GM18505 (cell line): ENCODE measurements at regions not wholly inside any gene's neighbourhood (a gene's known extent, or its start where the extent isn't known, plus 50 kb on each side); places are given as distances from the start of the nearest gene placed in this dataset.

ENCODE experiments used
- ATAC-seq: cut with Tn5 transposase; IDR thresholded peaks from one replicate; pipeline ENCODE4 v1.9.1; 2021; ENCODE audit not compliant: unreplicated experiment
- POLR2A ChIP-seq: IDR thresholded peaks from 4 replicates; pipeline ENCODE4 v1.6.1; 2011; ENCODE audit warnings: borderline replicate concordance; ENCODE audit not compliant: insufficient read depth, insufficient read length; ENCODE audit errors: extremely low read depth

DNA sequence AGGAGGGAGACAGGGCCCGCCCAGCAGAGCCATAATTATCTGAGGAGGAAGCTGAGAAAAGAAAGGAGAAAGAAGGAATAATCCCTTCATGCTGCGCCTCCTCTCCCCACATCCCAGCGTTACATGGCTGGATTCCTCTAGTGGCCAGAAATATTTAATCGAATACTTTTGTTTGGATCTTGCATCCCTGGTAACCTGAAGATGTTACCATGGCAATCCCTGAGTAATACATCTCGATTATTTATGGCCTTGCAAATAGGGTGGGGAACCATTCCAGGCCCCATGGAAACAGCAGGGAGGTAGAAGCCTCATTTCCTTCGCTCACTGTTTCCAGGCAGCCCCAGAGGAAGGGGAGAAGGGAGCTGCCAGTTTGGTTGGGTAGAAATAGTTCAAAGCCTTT, 357.7 kb downstream of the BUD13 start:
- ATAC-seq, result no peak
- TF ChIP-seq POLR2A, result no peak

DNA sequence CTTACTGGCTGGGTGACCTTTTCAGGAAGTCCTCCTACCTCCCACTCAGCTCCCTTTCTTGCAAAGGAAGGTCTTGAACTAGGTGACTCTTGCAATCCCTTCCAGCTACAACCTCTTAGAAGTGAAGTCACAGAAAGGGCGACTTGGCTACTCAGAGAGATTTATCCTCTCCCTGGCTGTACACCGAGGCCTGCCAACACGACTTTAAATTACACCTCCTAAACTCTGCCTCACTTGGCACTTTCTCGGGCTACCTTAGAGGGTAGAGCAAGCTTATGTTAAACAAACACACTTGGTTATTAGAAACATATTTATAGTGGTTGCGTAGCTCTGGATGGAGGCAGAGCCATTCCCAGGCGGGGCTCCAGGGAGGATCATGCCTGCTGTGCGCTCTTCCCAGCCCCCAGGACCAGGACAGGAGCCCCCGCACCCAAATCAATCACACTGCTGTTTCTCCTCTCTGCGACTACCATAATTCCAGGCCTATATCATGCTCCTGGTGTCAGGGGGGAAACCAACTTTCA, 358.4 kb downstream of the BUD13 start:
- ATAC-seq, result no peak
- TF ChIP-seq POLR2A, result no peak

DNA sequence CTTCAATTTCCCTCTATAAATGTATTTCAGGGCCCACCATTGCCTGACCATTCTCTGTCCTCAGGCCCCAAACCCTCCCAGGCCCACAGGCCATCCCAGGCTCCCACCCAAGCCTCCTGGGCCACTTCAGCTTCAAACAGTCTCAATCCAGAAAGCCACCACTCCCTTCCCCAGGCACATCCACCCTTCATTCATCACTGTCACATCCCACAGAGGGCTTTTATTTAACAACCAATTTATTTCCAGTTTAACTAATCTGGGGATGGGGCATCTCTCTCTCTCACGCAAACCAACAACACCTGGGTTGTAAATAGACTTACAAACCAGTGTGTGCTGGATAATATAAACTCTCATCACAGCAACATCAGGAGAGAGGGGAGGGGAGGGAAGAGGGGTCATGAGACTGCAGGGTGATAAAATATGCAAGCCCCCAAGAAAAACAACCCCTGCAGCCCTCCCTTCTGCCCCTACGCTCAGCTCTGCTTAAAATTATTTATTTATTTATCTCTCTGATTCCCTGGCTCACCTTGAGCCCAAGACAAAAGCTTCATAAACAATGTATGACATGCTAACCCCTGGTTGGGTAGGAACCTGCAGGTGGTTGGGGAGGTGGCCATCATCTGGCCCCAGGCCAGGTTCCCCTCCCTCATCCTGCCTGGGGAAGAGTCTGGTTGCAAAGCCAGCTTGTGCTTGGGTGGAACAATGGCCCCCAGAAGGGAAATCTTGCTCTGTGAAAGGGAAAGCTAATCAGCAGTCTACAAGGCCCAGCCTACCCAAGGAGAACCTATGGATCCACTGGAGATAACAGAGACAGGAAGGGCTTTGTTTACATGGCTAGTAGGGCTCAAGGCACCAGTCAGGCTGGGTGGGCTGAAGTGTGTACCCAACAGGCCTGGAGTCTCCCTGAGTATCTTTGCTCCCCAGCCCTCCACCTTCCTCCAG, 359.2 kb downstream of the BUD13 start:
- ATAC-seq, result no peak
- TF ChIP-seq POLR2A, result no peak

DNA sequence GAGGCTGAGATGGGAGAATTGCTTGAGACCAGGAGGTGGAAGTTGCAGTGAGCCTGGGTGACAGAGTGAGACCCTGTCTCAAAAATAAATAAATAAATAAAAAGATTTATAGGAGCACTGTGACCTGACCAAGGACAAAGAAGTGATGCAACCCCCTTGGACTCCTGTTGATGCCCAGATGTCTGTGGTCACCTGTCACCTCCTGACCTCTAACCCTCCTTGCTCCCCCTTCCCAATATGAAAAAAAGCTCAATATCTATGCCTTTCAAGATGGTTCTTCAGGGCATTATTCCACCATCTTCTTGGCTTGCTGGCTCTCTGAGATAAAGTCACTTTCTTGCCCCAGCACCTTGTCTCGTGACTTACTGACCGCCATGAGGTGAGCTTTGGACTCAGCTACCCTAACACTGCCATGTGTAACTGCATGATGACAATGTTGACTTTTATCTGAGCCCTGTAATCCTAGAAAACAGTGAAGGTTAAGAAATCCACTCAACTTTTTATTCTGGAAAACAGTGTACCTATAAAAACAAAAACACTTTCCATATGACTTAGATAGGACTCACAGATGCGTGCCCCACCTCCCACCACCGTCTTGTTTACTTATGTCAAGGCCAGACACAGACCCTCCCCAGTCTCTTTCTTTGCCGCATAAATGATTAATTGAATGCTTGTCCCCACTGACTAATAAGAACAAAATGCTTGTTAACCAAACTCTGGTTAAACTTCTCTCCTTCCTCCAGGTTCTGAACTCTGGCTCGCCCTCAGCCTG, 360.5 kb downstream of the BUD13 start:
- no peak for ATAC-seq

GRCh38 chr11:116409238-116409637, 363.5 kb downstream of the BUD13 start:
- no peak for TF ChIP-seq POLR2A
- no peak for ATAC-seq

More for the DNA sequence above, 360.5 kb downstream of the BUD13 start:
- no peak for TF ChIP-seq POLR2A

DNA sequence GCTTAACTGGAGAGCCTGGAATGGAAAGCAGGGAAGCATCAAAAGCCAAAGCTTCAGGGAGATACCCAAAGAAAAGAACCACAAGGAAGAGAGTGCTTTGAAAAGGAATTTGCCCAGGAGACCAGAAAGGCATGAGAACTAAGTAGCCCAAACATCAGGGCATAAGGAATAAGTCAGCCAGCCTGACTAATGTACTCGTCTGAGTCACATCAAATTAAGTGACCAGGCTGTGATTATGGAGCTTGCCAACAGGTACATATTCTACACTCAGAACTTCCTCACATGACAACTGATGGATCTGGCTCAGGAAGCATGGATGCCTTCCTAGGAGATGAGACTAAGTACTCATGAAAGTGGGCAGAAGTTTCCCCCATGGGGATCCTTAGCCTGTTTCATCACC, 366.7 kb downstream of the BUD13 start:
- ATAC-seq, result no peak

DNA sequence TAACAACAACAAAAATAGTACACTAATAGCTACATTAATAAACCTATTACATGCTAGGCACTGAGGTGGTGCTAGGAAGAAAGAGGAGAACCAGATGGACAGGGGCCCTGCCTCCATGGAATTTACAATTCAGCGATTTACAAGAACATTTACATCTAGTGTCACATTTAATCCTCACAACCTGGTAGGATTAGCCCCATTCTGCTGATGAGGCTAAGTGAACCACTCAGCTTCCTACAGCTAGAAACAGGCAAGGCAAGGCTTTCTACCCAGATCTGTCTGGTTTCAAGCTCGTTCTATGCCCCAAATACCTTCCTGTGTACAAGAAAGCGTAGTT, 368.4 kb downstream of the BUD13 start:
- TF ChIP-seq POLR2A, result no peak
- no peak for ATAC-seq

More for the DNA sequence above, 366.7 kb downstream of the BUD13 start:
- TF ChIP-seq POLR2A, result no peak

DNA sequence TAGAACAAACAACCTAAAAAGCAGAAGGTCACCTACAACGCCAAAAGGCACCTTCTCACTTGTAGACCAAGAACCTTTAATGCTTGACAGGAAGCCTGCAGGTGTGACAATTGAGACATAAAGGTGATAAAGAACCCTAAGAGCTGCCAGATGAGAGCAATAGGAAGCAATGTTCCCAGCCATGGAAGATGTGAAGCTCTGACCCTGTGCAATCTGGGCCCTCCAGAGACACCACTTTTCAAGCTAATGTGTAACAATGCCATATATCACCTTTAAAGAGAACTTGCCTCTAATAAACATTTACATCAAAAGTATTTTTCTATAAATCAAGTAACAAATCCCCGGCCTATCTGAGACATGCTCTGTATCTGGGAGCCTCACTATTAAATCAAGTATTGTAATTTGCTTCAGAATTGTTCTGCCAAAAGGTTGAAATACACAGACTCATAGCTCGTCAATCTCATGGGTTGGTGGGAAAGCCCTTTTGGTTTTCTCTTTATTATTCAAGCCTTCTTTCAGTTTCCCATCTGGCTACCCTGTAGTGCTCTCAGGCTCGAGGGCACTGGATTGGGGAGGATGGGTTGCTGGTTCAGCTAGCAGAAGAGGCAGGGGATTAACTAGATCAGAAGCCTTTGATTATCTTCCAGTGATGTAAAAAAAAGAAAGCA, 368.9 kb downstream of the BUD13 start:
- no peak for TF ChIP-seq POLR2A
- ATAC-seq, result no peak

DNA sequence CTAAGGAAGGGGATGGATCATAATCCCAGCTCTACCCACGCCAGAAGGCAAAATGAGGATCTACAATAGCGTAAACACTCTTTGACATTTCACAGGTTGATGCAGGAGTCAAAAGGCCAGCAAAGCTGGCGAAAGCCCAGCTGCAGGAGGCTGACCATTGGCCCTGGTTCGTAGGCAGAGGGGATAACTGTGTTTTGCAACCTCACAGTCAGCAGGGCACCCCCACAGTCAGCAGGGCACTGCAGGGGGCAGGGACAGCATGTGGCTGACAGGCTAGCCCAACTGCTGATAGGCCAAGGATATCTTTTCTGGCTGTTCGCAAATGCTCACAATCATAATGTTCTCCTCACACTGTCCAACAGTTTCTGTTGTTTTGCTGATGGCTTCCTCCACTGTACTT, 372.7 kb downstream of the BUD13 start:
- no peak for TF ChIP-seq POLR2A
- ATAC-seq, result no peak

GRCh38 chr11:116397602-116398084, 375.1 kb downstream of the BUD13 start:
- no peak for TF ChIP-seq POLR2A
- no peak for ATAC-seq

DNA sequence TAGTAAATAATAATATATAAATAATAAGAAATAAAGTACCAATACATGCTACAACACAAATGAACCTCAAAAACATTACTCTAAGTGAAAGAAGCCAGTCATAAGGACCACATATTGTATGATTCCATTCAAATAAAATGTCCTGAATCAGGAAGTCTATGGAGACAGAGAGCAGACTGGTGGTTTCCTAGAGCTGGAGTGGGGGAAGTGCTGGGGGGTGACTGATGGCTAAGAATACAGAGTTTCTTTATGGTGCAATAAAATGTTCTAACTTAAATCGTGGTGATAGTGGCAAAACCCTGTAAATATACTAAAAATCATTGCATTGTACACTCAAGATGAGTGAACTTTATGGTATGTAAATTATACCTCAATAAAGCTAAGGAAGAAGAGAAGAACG, 376.5 kb downstream of the BUD13 start:
- no peak for ATAC-seq
- TF ChIP-seq POLR2A, result no peak

DNA sequence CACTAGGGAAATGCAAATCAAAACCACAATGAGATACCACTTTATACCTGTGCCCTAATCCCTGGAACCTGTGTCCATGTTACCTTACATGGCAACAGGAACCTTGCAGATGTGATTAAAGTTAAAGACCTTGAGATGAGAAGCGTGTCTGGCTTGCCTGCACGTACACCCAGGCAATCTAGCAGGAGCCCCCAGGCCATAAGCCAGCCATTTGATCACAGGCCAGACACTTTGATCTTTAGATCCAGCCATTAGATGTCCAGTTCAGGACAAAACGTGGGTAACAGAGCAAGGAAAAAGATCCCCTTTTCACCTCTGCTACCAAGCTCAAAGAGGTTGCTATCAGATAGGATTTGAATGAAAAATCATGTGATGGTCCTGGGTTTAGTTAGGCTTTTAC, 378.8 kb downstream of the BUD13 start:
- ATAC-seq, result no peak
- TF ChIP-seq POLR2A, result no peak

DNA sequence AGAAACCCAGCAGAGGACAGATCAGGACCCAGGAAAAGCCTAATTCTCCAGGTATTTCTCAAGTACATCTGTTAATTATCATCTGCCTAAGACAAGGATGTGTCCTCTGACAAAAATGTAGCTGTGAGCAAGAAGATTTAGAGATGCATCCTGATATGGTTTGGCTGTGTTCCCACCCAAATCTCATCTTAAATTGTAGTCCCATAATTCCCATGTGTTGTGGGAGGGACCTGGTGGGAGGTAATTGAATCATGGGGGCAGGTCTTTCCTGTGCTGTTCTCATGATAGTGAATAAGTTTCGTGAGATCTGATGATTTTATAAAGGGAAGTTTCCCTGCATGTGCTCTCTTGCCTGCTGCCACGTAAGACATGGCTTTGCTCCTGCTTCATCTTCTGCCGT, 381.8 kb downstream of the BUD13 start:
- no peak for TF ChIP-seq POLR2A
- no peak for ATAC-seq
